HG03460 (cell line): ENCODE measurements at regions not wholly inside any gene's neighbourhood (a gene's known extent, or its start where the extent isn't known, plus 50 kb on each side); places are given as distances from the start of the nearest gene placed in this dataset.
"Not testable (repeated sequence)": the region's sequence is repeated elsewhere in the genome, so short reads cannot be mapped to it uniquely, and the experiment has no call there.

Experiments
- ATAC-seq: cut with Tn5 transposase; IDR thresholded peaks from one replicate; pipeline ENCODE4 v1.9.1; 2021; ENCODE audit not compliant: unreplicated experiment

DNA sequence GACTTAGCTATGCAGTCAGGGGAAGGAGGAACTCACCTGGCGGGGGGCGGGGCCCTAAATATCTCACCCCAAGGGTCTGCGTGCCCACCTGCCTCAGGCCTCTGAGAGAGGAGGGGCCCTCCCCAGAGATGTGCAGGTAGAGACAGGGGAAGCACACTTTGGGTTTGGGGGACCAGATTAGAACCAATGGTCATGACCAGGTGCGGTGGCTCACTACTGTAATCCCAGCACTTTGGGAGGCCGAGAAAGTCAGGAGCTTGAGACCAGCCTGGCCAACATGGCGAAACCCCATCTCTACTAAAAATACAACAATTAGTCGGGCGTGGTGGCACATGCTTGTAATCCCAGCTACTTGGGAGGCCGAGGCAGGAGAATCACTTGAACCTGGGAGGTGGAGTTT lies 246.4 kb upstream of the TCERG1L start:
- not testable (repeated sequence) for ATAC-seq

DNA sequence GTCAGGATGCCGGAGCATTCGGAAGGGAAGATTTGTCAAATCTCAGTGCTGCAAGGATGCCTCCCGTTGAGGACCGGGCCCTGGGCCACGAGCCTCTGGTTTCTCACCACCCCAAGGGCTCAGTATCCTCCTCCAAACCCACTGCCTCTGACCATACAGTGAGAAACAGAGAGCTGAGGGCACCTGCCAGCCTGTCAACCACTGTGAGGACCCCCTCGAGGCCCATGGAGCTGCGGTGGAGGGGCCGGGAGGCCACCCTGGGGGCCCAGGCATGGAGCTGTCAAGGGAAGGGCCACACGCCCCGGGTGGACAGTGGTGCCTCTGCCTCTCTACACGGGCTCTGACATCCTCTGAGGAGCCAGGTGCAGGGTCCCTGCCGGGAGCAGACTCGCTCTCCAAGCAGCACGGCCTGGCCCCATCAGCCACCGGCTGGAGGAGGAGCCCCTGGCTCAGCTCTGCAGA lies 248.0 kb upstream of the TCERG1L start:
- ATAC-seq, result no peak

GRCh38 chr10:131560166-131560565 lies 248.6 kb upstream of the TCERG1L start:
- ATAC-seq, result no peak

GRCh38 chr10:131560706-131561355 lies 249.3 kb upstream of the TCERG1L start:
- ATAC-seq, result no peak

DNA sequence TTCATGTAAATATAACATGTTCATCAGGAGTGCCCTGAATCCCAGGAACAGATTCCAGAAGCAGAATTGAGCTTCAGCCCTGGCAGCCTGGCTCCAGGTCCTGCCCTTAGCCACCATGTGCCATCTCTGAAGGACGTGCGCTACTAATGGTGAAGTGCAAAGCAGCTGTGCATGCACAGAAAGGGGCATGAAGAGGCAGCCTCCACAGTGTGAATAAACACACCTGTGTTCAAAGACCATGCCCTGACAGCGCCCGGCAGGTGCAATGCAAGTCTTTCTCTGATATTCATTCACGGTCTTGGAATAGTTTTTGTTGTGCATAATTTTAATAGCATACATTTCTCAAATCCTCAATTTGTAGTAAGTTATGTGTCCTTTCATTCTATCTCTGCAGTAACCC lies 250.4 kb upstream of the TCERG1L start:
- ATAC-seq, result no peak

DNA sequence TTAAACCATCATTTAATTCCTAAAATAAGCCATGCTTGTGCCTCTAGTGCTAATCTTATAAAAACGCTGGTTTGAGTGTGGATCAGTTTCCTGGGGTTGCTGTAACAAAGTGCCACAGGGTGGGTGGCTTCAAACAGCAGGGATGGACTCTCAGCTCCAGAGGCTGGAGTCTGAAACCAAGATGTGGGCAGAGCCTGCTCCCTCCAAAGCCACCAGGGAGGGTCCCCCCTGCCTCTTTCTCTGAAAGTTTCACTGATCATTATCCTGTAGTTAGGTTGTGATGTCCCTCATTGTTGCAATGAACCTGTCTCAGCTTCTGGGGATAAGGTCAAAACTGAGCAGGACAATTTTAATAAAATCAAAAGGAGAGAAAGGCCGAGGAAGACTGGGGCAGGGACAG lies 251.9 kb upstream of the TCERG1L start:
- ATAC-seq, result no peak

DNA sequence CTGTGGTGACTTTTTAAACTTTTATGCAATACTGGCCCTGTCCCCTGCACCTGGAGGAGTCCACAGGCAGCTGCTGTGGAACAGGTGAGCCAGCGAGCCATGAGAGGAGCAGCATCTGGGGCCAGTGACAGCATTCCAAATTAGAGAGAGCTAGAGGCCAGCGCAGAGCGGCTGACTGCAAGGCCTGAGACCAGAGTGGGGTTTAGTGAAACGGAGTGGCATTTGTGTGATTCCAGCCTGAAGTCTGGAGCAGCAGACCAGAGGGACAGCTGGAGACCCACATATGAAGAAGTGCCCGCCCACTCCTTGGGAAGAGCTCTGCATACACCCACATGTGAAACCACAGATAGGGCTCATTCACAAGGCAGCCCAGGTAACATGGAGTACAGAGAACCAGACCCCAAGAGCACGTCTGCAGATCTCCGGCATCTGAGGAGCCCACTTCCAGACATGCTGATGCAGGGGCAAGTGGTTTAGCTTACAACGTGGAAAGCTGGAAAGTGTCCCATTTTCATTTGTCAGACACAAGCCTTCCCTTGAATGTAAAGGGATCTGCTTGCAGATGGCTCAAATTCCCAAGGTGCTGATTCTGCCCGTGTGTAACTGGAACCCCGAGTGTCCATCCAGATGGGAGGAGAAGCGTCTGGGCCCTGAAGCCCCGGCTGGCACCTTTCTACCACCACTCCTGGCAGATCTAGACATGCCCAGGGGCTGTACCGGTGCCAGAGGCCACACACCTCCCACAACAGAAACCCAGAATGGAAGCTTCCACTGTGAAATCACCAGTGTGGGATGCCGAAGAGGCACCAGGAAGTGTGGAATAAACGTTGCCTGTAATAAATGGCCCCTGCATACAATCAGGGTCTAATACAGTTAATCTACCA lies 256.0 kb upstream of the TCERG1L start:
- ATAC-seq, result no peak

DNA sequence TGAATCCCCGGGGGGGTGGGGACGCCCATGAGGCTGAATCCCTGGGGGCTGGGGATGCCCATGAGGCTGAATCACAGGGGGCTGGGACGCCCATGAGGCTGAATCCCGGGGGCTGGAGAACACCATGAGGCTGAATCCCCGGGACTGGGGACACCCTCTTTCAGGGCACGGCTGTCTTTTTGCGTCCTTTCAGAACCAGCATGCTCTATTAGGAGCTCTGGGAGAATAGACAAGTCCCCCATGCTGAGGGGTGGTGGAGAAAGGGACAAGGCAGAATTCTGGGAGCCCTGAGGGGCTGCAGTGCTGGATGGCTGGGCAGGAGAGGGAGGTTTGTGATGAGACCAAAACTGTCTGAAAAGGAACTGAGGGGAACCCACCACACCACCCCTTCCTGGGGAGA lies 257.3 kb upstream of the TCERG1L start:
- ATAC-seq, result no peak

- no peak for ATAC-seq
Observed at GRCh38 chr10:131569851-131570715, 258.6 kb upstream of the TCERG1L start.

DNA sequence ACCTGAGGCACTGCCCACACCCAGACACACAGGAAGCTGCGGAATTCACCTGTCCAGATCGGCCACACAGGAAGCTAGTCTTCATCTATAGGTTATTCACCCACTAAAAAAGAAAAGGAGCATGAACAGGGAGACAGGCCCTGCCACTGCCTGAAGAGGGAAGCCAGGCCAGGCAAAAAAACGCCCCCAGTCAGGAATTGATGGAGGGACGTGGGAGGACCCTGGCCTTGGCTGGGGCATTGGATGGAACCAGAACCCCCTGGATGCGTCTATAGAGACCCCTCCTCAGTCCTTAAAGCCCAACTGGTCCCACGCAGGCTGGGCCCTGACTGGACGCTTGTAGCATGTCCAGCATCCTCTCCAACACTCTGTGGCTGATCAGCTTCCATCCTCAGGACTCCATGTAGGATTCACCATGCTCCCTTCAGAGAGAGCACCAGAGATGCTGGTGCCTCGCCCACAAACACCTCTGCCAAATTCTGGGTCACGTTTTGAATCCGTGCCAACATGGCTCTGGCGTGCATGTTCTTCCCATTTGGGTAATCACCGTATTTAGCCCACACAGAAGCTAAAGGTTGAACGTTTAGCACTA lies 259.3 kb upstream of the TCERG1L start:
- no peak for ATAC-seq

GRCh38 chr10:131571346-131571745 lies 259.8 kb upstream of the TCERG1L start:
- ATAC-seq, result no peak

DNA sequence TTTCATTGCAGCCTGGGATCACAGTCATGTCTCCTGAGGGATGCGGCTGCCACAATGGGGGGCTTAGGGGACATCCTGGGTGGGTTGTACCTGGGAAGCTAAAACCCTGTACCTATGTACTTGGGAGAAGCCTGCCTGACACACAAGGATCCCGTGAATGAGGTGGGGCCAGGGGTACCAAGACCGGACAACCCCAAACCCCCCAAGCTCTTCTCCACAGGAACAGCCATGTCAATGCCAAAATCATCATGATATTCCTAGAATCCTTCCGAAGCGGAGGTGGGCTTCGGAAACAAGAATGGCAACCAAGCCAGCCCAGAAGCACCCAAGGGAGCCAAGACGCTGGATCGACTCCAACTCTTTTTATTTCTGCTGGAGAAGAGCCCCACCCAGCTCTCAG lies 260.3 kb upstream of the TCERG1L start:
- ATAC-seq, result no peak

DNA sequence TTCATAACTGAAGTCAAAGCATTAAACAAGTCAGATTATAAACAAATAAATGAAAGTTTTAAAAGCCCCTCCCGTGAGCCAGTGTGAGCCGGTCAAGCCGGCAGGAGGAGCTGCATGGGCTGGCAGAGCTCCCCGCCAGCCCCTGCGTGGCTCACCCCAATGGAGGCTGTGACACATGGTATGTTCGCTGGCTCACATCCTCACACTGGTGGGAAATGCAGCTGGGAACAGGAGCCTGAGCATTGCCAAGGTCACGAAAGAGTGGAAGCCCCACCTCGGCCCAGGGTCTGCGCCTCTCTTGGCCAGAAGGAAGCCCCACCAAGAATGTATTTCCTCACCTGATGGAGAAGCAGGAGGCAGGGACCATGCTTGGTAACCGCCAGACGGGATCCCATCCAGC lies 261.7 kb upstream of the TCERG1L start:
- no peak for ATAC-seq

DNA sequence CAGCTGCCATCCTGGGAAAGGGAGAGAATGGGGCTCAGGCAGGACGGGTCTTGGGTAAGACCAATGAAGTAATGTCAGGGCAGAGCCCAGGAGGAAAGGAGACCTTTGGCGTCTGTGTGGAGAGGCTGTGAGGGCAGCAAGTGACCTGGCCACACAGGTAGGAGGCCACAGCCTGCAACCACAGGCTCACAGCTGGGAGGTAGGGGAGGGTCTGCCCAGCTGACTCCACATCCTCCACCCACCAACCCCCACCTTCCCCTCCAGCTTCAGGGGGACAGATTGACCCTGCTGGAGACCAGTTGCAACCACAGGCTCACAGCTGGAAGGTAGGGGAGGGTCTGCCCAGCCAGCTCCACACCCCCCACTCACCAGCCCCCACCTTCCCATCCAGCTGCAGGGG lies 262.2 kb upstream of the TCERG1L start:
- ATAC-seq, result no peak

GRCh38 chr10:131574363-131574706 lies 262.8 kb upstream of the TCERG1L start:
- no peak for ATAC-seq

- no peak for ATAC-seq
Observed at GRCh38 chr10:131574707-131575430, 263.3 kb upstream of the TCERG1L start.

DNA sequence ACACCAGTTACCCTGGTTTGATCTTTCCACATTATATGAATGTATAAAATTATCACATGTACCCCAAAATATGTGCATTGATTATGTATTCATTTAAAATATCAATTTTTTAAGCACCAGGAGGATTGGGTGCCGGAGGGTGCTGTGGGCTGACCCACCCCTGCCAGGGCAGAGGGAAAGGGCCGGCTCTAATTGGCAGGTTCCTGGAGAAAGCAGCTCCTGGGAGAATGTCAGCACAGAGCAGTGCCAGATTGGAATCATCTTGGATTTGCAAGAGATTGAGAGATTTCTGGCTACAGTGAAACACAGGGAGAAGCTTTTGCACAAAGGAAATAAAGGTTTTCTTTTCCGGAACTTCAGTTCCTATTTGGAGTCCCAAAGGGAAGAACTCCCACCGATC lies 264.4 kb upstream of the TCERG1L start:
- no peak for ATAC-seq

DNA sequence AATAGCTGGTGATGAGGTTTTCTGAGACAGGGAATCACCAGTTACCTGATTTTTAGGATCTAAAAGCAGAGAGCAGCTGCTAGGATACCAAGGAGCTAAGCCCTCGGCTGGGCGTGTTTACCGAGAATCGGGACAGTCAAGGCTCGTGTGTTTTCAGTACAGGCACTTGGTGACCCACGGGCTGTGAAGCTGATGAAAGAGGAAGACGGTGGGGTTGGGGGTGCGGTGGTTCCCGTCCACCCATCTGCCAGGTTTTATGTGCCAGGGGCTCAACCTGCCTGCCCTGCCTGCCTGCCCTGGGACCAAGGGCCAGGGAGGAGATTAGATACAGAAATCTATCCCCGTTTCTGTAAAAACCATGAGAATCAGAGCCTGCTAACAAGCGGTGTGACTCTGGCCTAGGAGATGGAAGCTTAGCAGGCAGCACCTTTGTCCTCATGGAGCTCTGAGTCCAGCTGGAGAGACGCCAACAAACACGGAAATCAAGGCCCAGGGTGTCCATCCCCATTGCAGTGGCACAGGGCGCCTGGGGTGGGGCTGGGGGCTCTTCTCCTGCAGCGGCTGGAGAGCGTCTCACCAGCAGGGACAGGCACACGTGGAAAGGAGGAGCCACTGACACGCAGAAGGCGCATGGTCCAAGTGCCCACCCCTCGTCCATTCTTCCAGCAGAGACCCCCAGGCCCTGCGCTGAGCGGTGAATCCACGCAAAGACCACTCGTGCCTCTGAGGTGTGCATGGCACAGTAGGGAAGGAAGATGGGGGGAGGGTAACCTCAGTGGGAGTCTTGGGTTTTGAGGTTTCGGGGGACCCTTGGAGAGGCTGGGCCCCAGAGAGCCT lies 265.0 kb upstream of the TCERG1L start:
- ATAC-seq, result no peak

DNA sequence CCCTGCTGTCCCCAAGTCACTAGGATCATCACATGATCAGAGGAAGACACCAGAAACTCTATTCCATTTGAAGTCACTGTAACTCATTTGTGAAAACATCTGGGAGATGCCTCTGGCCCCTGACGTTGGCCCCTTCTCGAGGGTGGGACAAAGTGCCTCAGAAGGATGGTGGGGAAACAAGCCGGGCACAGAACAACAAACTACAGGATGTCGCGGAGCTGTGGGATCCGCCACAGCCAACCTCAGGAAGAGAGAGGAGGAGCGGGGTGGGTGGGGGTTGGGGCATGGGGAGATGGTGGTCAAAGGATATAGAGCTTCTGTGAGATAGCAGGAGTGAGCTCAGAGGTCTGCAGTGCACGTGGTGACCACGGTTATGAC lies 265.6 kb upstream of the TCERG1L start:
- ATAC-seq, result no peak
